HG03025 (cell line): ENCODE measurements at regions not wholly inside any gene's neighbourhood (a gene's known extent, or its start where the extent isn't known, plus 50 kb on each side); places are given as distances from the start of the nearest gene placed in this dataset.

Experiments used
- ATAC-seq: cut with Tn5 transposase; IDR thresholded peaks from one replicate; pipeline ENCODE4 v1.9.1; 2021; ENCODE audit warnings: mild to moderate bottlenecking, moderate library complexity; ENCODE audit not compliant: unreplicated experiment, low FRiP score

- ATAC-seq: no peak
Observed at GRCh38 chr4:180550106-180550505, 1693.1 kb upstream of the TENM3 start.

GRCh38 chr4:180557348-180557747, 1685.9 kb upstream of the TENM3 start:
- ATAC-seq: peak; percentile 51

GRCh38 chr4:180557950-180558349, 1685.3 kb upstream of the TENM3 start:
- ATAC-seq: no peak

- ATAC-seq: no peak
Observed at GRCh38 chr4:180558427-180558826, 1684.8 kb upstream of the TENM3 start.

- no peak for ATAC-seq
Observed at GRCh38 chr4:180560896-180561295, 1682.3 kb upstream of the TENM3 start.

GRCh38 chr4:180564026-180564425, 1679.2 kb upstream of the TENM3 start:
- ATAC-seq: no peak

GRCh38 chr4:180564448-180564847, 1678.8 kb upstream of the TENM3 start:
- no peak for ATAC-seq

GRCh38 chr4:180565856-180566431, 1677.3 kb upstream of the TENM3 start:
- no peak for ATAC-seq

- ATAC-seq: no peak
Observed at GRCh38 chr4:180566492-180566891, 1676.7 kb upstream of the TENM3 start.

GRCh38 chr4:180567080-180567479, 1676.1 kb upstream of the TENM3 start:
- ATAC-seq: no peak

- no peak for ATAC-seq
Observed at GRCh38 chr4:180571516-180572055, 1671.6 kb upstream of the TENM3 start.

GRCh38 chr4:180578175-180578574, 1665.0 kb upstream of the TENM3 start:
- no peak for ATAC-seq

GRCh38 chr4:180581061-180581460, 1662.1 kb upstream of the TENM3 start:
- no peak for ATAC-seq

- ATAC-seq: no peak
Observed at GRCh38 chr4:180587379-180587778, 1655.8 kb upstream of the TENM3 start.

GRCh38 chr4:180589575-180589974, 1653.6 kb upstream of the TENM3 start:
- ATAC-seq: no peak

- no peak for ATAC-seq
Observed at GRCh38 chr4:180596888-180597483, 1646.2 kb upstream of the TENM3 start.

- ATAC-seq: no peak
Observed at GRCh38 chr4:180598281-180598680, 1644.9 kb upstream of the TENM3 start.

GRCh38 chr4:180603791-180604190, 1639.4 kb upstream of the TENM3 start:
- ATAC-seq: no peak

- no peak for ATAC-seq
Observed at GRCh38 chr4:180610324-180610723, 1632.9 kb upstream of the TENM3 start.

- no peak for ATAC-seq
Observed at GRCh38 chr4:180615746-180616145, 1627.5 kb upstream of the TENM3 start.

GRCh38 chr4:180617196-180617595, 1626.0 kb upstream of the TENM3 start:
- no peak for ATAC-seq

- ATAC-seq: no peak
Observed at GRCh38 chr4:180618396-180618795, 1624.8 kb upstream of the TENM3 start.
